ENCODE measurements at regions not wholly inside any gene's neighbourhood (a gene's known extent, or its start where the extent isn't known, plus 50 kb on each side); places are given as distances from the start of the nearest gene placed in this dataset.

DNA sequence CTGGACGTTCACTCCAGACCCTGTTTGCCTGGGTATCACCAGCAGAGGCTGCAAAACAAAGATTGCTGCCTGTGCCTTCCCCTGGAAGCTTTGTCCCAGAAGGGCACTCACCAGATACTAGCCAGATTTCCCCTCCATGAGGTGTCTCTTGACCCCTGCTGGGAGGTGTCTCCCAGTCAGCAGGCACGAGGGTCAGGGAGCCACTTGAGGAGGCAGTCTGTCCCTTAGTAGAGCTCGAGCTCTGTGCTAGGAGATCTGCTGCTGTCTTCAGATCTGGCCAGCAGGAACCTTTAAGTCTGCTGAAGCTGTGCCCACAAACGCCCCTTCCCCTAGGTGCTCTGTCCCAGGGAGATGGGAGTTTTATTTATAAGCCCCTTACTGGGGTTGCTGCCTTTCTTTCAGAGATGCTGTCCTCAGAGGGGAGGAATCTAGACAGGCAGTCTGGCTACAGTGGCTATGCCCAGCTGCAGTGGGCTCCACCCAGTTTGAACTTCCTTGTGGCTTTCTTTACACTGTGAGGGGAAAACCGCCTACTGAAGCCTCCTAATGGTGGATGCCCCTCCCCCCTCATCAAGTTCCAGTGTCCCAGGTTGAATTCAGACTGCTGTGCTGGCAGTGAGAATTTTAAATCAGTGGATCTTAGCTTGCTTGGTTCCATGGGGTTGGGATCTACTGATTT is 253.9 kb downstream of the SPATA31D1 start:
- Histone ChIP-seq H2BK12ac (ENCODE audit: insufficient read length, low read depth, low read length) (no peak overlapping the region), H2BK120ac (ENCODE audit: low read depth, low read length, poor library complexity, severe bottlenecking) (no peak overlapping the region), H3K4me2 (ENCODE audit: insufficient read depth, insufficient read length, low read length) (no peak overlapping the region), H2BK20ac (ENCODE audit: low read depth, low read length, poor library complexity, severe bottlenecking) (no peak overlapping the region), H3K79me2 (ENCODE audit: insufficient read depth, low read length) (no peaks in the 10 kb centered on the region), H3K4me1 (ENCODE audit: insufficient read depth, low read length) (no peaks in the 10 kb centered on the region), H4K8ac (replicated peaks; ENCODE audit: insufficient read length, low read depth, low read length) (no peak overlapping the region), H3K79me1 (ENCODE audit: insufficient read depth, low read depth, low read length, poor library complexity, severe bottlenecking) (no peaks in the 10 kb centered on the region), H3K14ac (ENCODE audit: insufficient read depth, low read length) (no peak overlapping the region), H3K4ac (ENCODE audit: low read depth, low read length) (no peak overlapping the region), H3K27me3 (ENCODE audit: insufficient read depth, low read length) (no peaks in the 10 kb centered on the region), H3T11ph (ENCODE audit: low read length) (no peak overlapping the region), H4K20me1 (ENCODE audit: control insufficient read depth, insufficient read depth, insufficient read length) (no peaks in the 10 kb centered on the region), H3K56ac (ENCODE audit: insufficient read length, low read depth, low read length) (no peak overlapping the region), H3K9me3 (ENCODE audit: control insufficient read depth, low read depth, low read length) (no peaks in the 10 kb centered on the region), H2BK5ac (ENCODE audit: insufficient read length, low read length) (no peak overlapping the region), H2AK5ac (ENCODE audit: insufficient read length, low read length) (no peak overlapping the region), H3K23ac (ENCODE audit: insufficient read length, low read depth, low read length) (no peak overlapping the region), H4K91ac (ENCODE audit: insufficient read length, low read depth, low read length) (no peak overlapping the region), H3K27ac (ENCODE audit: insufficient read length, low read depth, low read length) (no peak overlapping the region), H3K9ac (ENCODE audit: extremely low read depth, insufficient read length, low read length) (no peak overlapping the region), H2AFZ (ENCODE audit: low read length) (no peak overlapping the region), H3K23me2 (ENCODE audit: insufficient read length, low read depth, low read length, poor library complexity, severe bottlenecking) (no peaks in the 10 kb centered on the region), H4K5ac (ENCODE audit: insufficient read length, low read depth, low read length) (no peak overlapping the region), H3K18ac (ENCODE audit: insufficient read length, low read depth, low read length) (no peak overlapping the region), H2BK15ac (ENCODE audit: low read depth, low read length) (no peak overlapping the region)
- TF ChIP-seq, protein P1, sequence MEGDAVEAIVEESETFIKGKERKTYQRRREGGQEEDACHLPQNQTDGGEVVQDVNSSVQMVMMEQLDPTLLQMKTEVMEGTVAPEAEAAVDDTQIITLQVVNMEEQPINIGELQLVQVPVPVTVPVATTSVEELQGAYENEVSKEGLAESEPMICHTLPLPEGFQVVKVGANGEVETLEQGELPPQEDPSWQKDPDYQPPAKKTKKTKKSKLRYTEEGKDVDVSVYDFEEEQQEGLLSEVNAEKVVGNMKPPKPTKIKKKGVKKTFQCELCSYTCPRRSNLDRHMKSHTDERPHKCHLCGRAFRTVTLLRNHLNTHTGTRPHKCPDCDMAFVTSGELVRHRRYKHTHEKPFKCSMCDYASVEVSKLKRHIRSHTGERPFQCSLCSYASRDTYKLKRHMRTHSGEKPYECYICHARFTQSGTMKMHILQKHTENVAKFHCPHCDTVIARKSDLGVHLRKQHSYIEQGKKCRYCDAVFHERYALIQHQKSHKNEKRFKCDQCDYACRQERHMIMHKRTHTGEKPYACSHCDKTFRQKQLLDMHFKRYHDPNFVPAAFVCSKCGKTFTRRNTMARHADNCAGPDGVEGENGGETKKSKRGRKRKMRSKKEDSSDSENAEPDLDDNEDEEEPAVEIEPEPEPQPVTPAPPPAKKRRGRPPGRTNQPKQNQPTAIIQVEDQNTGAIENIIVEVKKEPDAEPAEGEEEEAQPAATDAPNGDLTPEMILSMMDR (conservative IDR thresholded peaks at IDR 0.05) = no peak
- H3K36me3 Mint-ChIP-seq (ENCODE audit: insufficient read depth in 1 of 3, low read depth in 3 of 3) = peaks cover 0 to 3% (median 2%) of the 10 kb centered on the region in 3 experiments; a peak in 3 of 7 replicates
- peaks cover 3 to 18% of the 10 kb centered on the region in 2 experiments for H3K9me3 Mint-ChIP-seq
- no peak overlapping the region for H3K27ac Mint-ChIP-seq
- no peak overlapping the region for H3K4me3 Mint-ChIP-seq
- no peaks in the 10 kb centered on the region for H3K27me3 Mint-ChIP-seq (ENCODE audit: low read depth)
- no CpG with 5 or more reads among the region's 5 CpGs for WGBS (ENCODE audit: extremely low coverage, insufficient read length, low lambda C conversion rate)
- 0 out of 4 replicates have a peak, but pooled peaks cover 0 to 3% of the 10 kb centered on the region in 2 experiments for H3K4me1 Mint-ChIP-seq
- no peak for DNase-seq
